ENCODE measurements at regions not wholly inside any gene's neighbourhood (a gene's known extent, or its start where the extent isn't known, plus 50 kb on each side); places are given as distances from the start of the nearest gene placed in this dataset.
A peak's percentile ranks its signal among the peaks of the same experiment; 100 is the strongest.

- H2AFZ ChIP-seq (ENCODE audit: control insufficient read depth, low read length) = no peak overlapping the region
- dilution Hi-C loops (cut with MboI; ENCODE audit: extremely low pct_ligation_motif_present, low sequenced_read_pairs) = no loop called here
- no peaks in the 10 kb centered on the region for H3K79me2 ChIP-seq (ENCODE audit: control insufficient read depth, insufficient read depth, low read length)
- H3K4me2 ChIP-seq (ENCODE audit: control insufficient read depth, extremely low read depth, insufficient read depth, low read depth, low read length) = no peak overlapping the region
- H3K9me1 ChIP-seq (ENCODE audit: control insufficient read depth, extremely low read depth, insufficient read depth, low read length) = peaks cover 3% of the 10 kb centered on the region
- peaks cover 19% of the 10 kb centered on the region for H3K4me1 ChIP-seq (ENCODE audit: control insufficient read depth, extremely low read depth, insufficient read depth, low read length)
- H3K27me3 ChIP-seq (ENCODE audit: control insufficient read depth, extremely low read depth, insufficient read depth, low read length) = no peaks in the 10 kb centered on the region
- H4K20me1 ChIP-seq (ENCODE audit: control insufficient read depth, extremely low read depth, insufficient read depth, low read length) = no peaks in the 10 kb centered on the region
- H3K9me3 ChIP-seq (ENCODE audit: control insufficient read depth, low read depth, low read length) = no peaks in the 10 kb centered on the region
- H3K27ac ChIP-seq (ENCODE audit: control insufficient read depth, insufficient read depth, low read length) = no peak overlapping the region
- no peak overlapping the region for H3K4me3 ChIP-seq (ENCODE audit: control insufficient read depth in 2 of 3, extremely low read depth in 1 of 3, insufficient read depth in 2 of 3, low read depth in 1 of 3, low read length in 3 of 3)
- FAIRE-seq (no peak), DNase-seq (ENCODE audit: low read depth, low spot score) (no peak)
- H3K9ac ChIP-seq (ENCODE audit: control insufficient read depth, extremely low read depth, insufficient read depth, low read length) = no peak overlapping the region
- no peaks in the 10 kb centered on the region for H3K36me3 ChIP-seq (ENCODE audit: control insufficient read depth in 2 of 2, extremely low read depth in 1 of 2, insufficient read depth in 2 of 2, low read length in 2 of 2)
- TF ChIP-seq EZH2 (IDR thresholded peaks at IDR 0.05; ENCODE audit: low read length) (no peak), CTCF (optimal IDR thresholded peaks at IDR 0.05 in 1 of 3, IDR thresholded peaks at IDR 0.05 in 1 of 3, conservative IDR thresholded peaks at IDR 0.05 in 1 of 3; ENCODE audit: extremely low read depth in 1 of 3, insufficient read depth in 2 of 3, low read length in 3 of 3) (no peak)
Measured at GRCh38 chr6:40909811-40910210, 129.2 kb downstream of the UNC5CL start.

DNA sequence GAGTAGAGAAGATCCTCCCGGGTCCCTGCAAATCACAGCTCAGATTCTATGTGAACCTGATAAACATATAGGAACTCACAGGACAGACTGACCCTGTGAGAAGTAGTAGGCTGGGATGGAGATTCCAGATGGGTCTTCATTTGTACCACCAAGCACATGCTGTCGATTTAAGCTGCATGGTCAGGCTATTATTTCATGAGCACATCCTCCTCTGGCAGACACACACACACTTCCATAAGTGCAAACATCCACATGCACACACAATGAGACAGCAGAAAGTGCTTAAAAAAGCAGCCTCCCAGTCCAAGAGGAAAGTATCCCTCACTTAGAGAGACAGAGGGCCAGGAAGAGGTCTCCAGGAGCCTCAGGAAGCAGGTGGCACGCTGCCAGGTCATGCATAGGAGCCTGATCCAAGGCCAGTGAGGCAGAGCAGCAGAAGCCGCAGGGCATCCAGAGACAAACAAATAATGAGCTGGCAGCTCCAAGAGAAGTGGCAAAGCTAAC is 131.8 kb downstream of the UNC5CL start:
- H3K79me2 ChIP-seq (ENCODE audit: control insufficient read depth, insufficient read depth, low read length) = no peaks in the 10 kb centered on the region
- TF ChIP-seq CTCF (optimal IDR thresholded peaks at IDR 0.05 in 1 of 3, IDR thresholded peaks at IDR 0.05 in 1 of 3, conservative IDR thresholded peaks at IDR 0.05 in 1 of 3; ENCODE audit: extremely low read depth in 1 of 3, insufficient read depth in 2 of 3, low read length in 3 of 3) (no peak), EZH2 (IDR thresholded peaks at IDR 0.05; ENCODE audit: low read length) (no peak)
- no peak overlapping the region for H3K9ac ChIP-seq (ENCODE audit: control insufficient read depth, extremely low read depth, insufficient read depth, low read length)
- H3K4me2 ChIP-seq (ENCODE audit: control insufficient read depth, extremely low read depth, insufficient read depth, low read depth, low read length) = peak overlapping the region; percentile 35
- H4K20me1 ChIP-seq (ENCODE audit: control insufficient read depth, extremely low read depth, insufficient read depth, low read length) = no peaks in the 10 kb centered on the region
- no peak overlapping the region for H3K4me3 ChIP-seq (ENCODE audit: control insufficient read depth in 2 of 3, extremely low read depth in 1 of 3, insufficient read depth in 2 of 3, low read depth in 1 of 3, low read length in 3 of 3)
- peaks cover 3% of the 10 kb centered on the region for H3K9me1 ChIP-seq (ENCODE audit: control insufficient read depth, extremely low read depth, insufficient read depth, low read length)
- peaks cover 18% of the 10 kb centered on the region for H3K4me1 ChIP-seq (ENCODE audit: control insufficient read depth, extremely low read depth, insufficient read depth, low read length)
- H3K9me3 ChIP-seq (ENCODE audit: control insufficient read depth, low read depth, low read length) = no peaks in the 10 kb centered on the region
- H2AFZ ChIP-seq (ENCODE audit: control insufficient read depth, low read length) = no peak overlapping the region
- H3K36me3 ChIP-seq (ENCODE audit: control insufficient read depth in 2 of 2, extremely low read depth in 1 of 2, insufficient read depth in 2 of 2, low read length in 2 of 2) = no peaks in the 10 kb centered on the region
- peak overlapping the region; percentile 32 for H3K27ac ChIP-seq (ENCODE audit: control insufficient read depth, insufficient read depth, low read length)
- dilution Hi-C loops (cut with MboI; ENCODE audit: extremely low pct_ligation_motif_present, low sequenced_read_pairs) = no loop called here
- no peaks in the 10 kb centered on the region for H3K27me3 ChIP-seq (ENCODE audit: control insufficient read depth, extremely low read depth, insufficient read depth, low read length)
- FAIRE-seq (peak; percentile 98), DNase-seq (ENCODE audit: low read depth, low spot score) (peak; percentile 81)
